SK-N-SH (cell line): ENCODE measurements at regions not wholly inside any gene's neighbourhood (a gene's known extent, or its start where the extent isn't known, plus 50 kb on each side); places are given as distances from the start of the nearest gene placed in this dataset.

Source experiments
- CTCF ChIA-PET: fragments of 300-600, 350-600 bp; formaldehyde crosslinking; extraction: SDS; loops from one replicate; lab custom pipeline; 2021; lab: Yijun Ruan, JAX
- POLR2A ChIA-PET: fragments of 350-600 bp; sonication (Branson Sonifier 250); formaldehyde crosslinking; extraction: SDS; loops from one replicate; lab custom pipeline; 2020; ENCODE audit warnings: antibody characterized with exemption, inconsistent platforms; lab: Yijun Ruan, JAX
- DNase-seq: peaks from one replicate; pipeline ENCODE4 v3.0.0; 2012
- H2AFZ ChIP-seq: fragments of 200-600 bp; sonication (generic); 2 replicates; pipeline ENCODE4 v1.8.1; 2016; ENCODE audit warnings: antibody characterized with exemption, mild to moderate bottlenecking, low read depth
- H3F3A ChIP-seq: fragments of 200-600 bp; sonication (generic); replicated peaks from 2 replicates; pipeline ENCODE3; 2016; ENCODE audit warnings: antibody characterized with exemption, mild to moderate bottlenecking; ENCODE audit not compliant: insufficient read depth
- H3K27ac ChIP-seq, 2 experiments: fragments of 200-500 bp in 1 of 2; fragments of 200-600 bp in 1 of 2; sonication (Bioruptor generic) in 1 of 2; sonication (generic), shearing (Covaris generic) in 1 of 2; 2 replicates each; pipeline versions ENCODE4 v1.5.1 to v1.6.1; 2014 to 2016; ENCODE audit warnings: low read depth in 2 of 2, inconsistent platforms in 1 of 2, low read length in 1 of 2, mild to moderate bottlenecking in 1 of 2, mixed read lengths in 1 of 2
- H3K27me3 ChIP-seq: fragments of 200-600 bp; sonication (generic), shearing (Covaris generic); 2 replicates; pipeline ENCODE4 v1.6.1; 2016; ENCODE audit warnings: mixed run types; ENCODE audit not compliant: insufficient read depth
- H3K36me3 ChIP-seq, 2 experiments: fragments of 200-500 bp in 1 of 2; fragments of 200-600 bp in 1 of 2; sonication (Bioruptor generic) in 1 of 2; sonication (generic) in 1 of 2; replicated peaks in 1 of 2; 2 replicates each; pipeline versions ENCODE3 to v1.5.1; 2014 to 2016; ENCODE audit warnings: low read length in 1 of 2, mild to moderate bottlenecking in 1 of 2; ENCODE audit not compliant: insufficient read depth in 2 of 2, control insufficient read depth in 1 of 2
- H3K4me1 ChIP-seq, 2 experiments: fragments of 200-500 bp in 1 of 2; fragments of 200-600 bp in 1 of 2; sonication (Bioruptor generic) in 1 of 2; sonication (generic), shearing (Covaris generic) in 1 of 2; 2 replicates each; pipeline versions ENCODE4 v1.5.1 to v1.6.1; 2014 to 2016; ENCODE audit warnings: low read depth in 1 of 2, low read length in 1 of 2, mixed run types in 1 of 2; ENCODE audit not compliant: insufficient read depth in 2 of 2, control insufficient read depth in 1 of 2
- H3K4me2 ChIP-seq: fragments of 200-600 bp; sonication (generic), shearing (Covaris generic); 2 replicates; pipeline ENCODE4 v1.6.1; 2017; ENCODE audit warnings: mixed run types
- H3K4me3 ChIP-seq, 2 experiments: fragments of 200-500 bp in 1 of 2; fragments of 200-600 bp in 1 of 2; sonication (Bioruptor generic) in 1 of 2; sonication (generic), shearing (Covaris generic) in 1 of 2; 2 replicates each; pipeline versions ENCODE4 v1.5.1 to v1.8.1; 2014 to 2016; ENCODE audit warnings: low read depth in 2 of 2, inconsistent platforms in 1 of 2, low read length in 1 of 2, mild to moderate bottlenecking in 1 of 2, mixed read lengths in 1 of 2, moderate library complexity in 1 of 2
- H3K79me2 ChIP-seq: fragments of 200-600 bp; sonication (generic); 2 replicates; pipeline ENCODE4 v1.8.1; 2017; ENCODE audit warnings: mild to moderate bottlenecking; ENCODE audit not compliant: insufficient read depth
- H3K9ac ChIP-seq: fragments of 200-600 bp; sonication (generic); 2 replicates; pipeline ENCODE4 v1.6.1; 2017; ENCODE audit warnings: mixed run types
- H3K9me2 ChIP-seq: fragments of 200-600 bp; sonication (generic); 2 replicates; pipeline ENCODE4 v1.6.1; 2017; ENCODE audit warnings: mixed run types
- H3K9me3 ChIP-seq: fragments of 200-600 bp; sonication (generic); 2 replicates; pipeline ENCODE4 v1.6.1; 2017; ENCODE audit warnings: mixed run types, mild to moderate bottlenecking, moderate library complexity
- H4K20me1 ChIP-seq: fragments of 200-600 bp; sonication (generic); 2 replicates; pipeline ENCODE4 v1.6.1; 2017; ENCODE audit warnings: mild to moderate bottlenecking, mixed run types; ENCODE audit not compliant: insufficient read depth
- EP300 ChIP-seq, 2 experiments: IDR thresholded peaks; 2 replicates each; pipeline versions ENCODE4 v1.4.0 to v1.6.1; 2012; ENCODE audit warnings: borderline replicate concordance in 1 of 2, low read depth in 1 of 2, low read length in 1 of 2
- FOSL2 ChIP-seq: IDR thresholded peaks from 2 replicates; pipeline ENCODE4 v1.4.0; 2012; ENCODE audit warnings: low read depth, mild to moderate bottlenecking, moderate library complexity, borderline replicate concordance
- GABPA ChIP-seq: IDR thresholded peaks from 2 replicates; pipeline ENCODE4 v1.4.0; 2012; ENCODE audit warnings: low read depth, mild to moderate bottlenecking
- IRF3 ChIP-seq: fragments of 150-350 bp; IDR thresholded peaks from 2 replicates; pipeline ENCODE4 v1.6.1; 2016; ENCODE audit warnings: mild to moderate bottlenecking, low read depth, low read length
- JUND ChIP-seq: IDR thresholded peaks from 2 replicates; pipeline ENCODE4 v1.4.0; 2012
- MEF2A ChIP-seq: IDR thresholded peaks from 2 replicates; pipeline ENCODE4 v1.4.0; 2012; ENCODE audit warnings: low read depth, borderline replicate concordance
- MXI1 ChIP-seq: IDR thresholded peaks from 2 replicates; pipeline ENCODE4 v1.6.1; 2012; ENCODE audit warnings: mild to moderate bottlenecking, low read depth, low read length, improper control_type of control experiment
- NFIC ChIP-seq: IDR thresholded peaks from 2 replicates; pipeline ENCODE4 v1.4.0; 2012; ENCODE audit warnings: borderline replicate concordance
- NRF1 ChIP-seq: IDR thresholded peaks from 2 replicates; pipeline ENCODE4 v1.6.1; 2012; ENCODE audit warnings: low read depth, mild to moderate bottlenecking, low read length
- POLR2AphosphoS5 ChIP-seq: IDR thresholded peaks from 2 replicates; pipeline ENCODE4 v1.6.1; 2012; ENCODE audit warnings: low read depth, low read length
- RAD21 ChIP-seq: IDR thresholded peaks from 2 replicates; pipeline ENCODE4 v1.6.1; 2012; ENCODE audit warnings: mild to moderate bottlenecking, low read length
- RCOR1 ChIP-seq: fragments of 150-350 bp; IDR thresholded peaks from 2 replicates; pipeline ENCODE4 v1.6.1; 2017; ENCODE audit warnings: antibody characterized with exemption, low read length
- RFX5 ChIP-seq: IDR thresholded peaks from 2 replicates; pipeline ENCODE4 v1.6.1; 2012; ENCODE audit warnings: mild to moderate bottlenecking, improper control_type of control experiment, low read length
- SIN3A ChIP-seq: IDR thresholded peaks from 2 replicates; pipeline ENCODE4 v1.6.1; 2012; ENCODE audit warnings: low read depth, mild to moderate bottlenecking, low read length, moderate library complexity, borderline replicate concordance
- SMC3 ChIP-seq: IDR thresholded peaks from 2 replicates; pipeline ENCODE4 v1.6.1; 2012; ENCODE audit warnings: low read depth, low read length, improper control_type of control experiment
- TAF1 ChIP-seq: IDR thresholded peaks from 2 replicates; pipeline ENCODE4 v1.6.1; 2012; ENCODE audit warnings: low read depth, mild to moderate bottlenecking, low read length, moderate library complexity, borderline replicate concordance
- TCF12 ChIP-seq: IDR thresholded peaks from 2 replicates; pipeline ENCODE4 v1.4.0; 2012
- TEAD4 ChIP-seq: IDR thresholded peaks from 2 replicates; pipeline ENCODE4 v1.4.0; 2012; ENCODE audit warnings: mild to moderate bottlenecking, borderline replicate concordance; ENCODE audit not compliant: insufficient read depth
- ZBTB33 ChIP-seq: IDR thresholded peaks from 2 replicates; pipeline ENCODE4 v1.4.0; 2012; ENCODE audit warnings: low read depth, borderline replicate concordance
- WGBS: methylation state at CpG from one replicate; pipeline ENCODE4 v1.1.6; 2017; ENCODE audit warnings: low lambda C conversion rate; 5-methylcytosine and 5-hydroxymethylcytosine counted together
- TF ChIP-seq, protein P1 (sequence below): IDR thresholded peaks from 2 replicates; pipeline ENCODE4 v1.6.1; 2012; ENCODE audit warnings: mild to moderate bottlenecking, low read depth, low read length, moderate library complexity
- TF ChIP-seq, protein P2 (sequence below): IDR thresholded peaks from 2 replicates; pipeline ENCODE4 v1.4.0; 2012; ENCODE audit warnings: low read depth, borderline replicate concordance

GRCh38 chr1:60678802-60679201, 403.6 kb upstream of the NFIA start:
- no peaks in the 10 kb centered on the region for H4K20me1 ChIP-seq
- no peaks in the 10 kb centered on the region for H3K9me2 ChIP-seq
- no peaks in the 10 kb centered on the region for H3K9me3 ChIP-seq
- TF ChIP-seq TEAD4 (no peak), FOSL2 (no peak), RCOR1 (no peak), RFX5 (no peak), SIN3A (no peak), POLR2AphosphoS5 (no peak), GABPA (no peak), EP300 (IDR thresholded peaks at IDR 0.05; ENCODE audit: borderline replicate concordance in 1 of 2, low read depth in 1 of 2, low read length in 1 of 2) (no peak)
- TF ChIP-seq, protein P1, sequence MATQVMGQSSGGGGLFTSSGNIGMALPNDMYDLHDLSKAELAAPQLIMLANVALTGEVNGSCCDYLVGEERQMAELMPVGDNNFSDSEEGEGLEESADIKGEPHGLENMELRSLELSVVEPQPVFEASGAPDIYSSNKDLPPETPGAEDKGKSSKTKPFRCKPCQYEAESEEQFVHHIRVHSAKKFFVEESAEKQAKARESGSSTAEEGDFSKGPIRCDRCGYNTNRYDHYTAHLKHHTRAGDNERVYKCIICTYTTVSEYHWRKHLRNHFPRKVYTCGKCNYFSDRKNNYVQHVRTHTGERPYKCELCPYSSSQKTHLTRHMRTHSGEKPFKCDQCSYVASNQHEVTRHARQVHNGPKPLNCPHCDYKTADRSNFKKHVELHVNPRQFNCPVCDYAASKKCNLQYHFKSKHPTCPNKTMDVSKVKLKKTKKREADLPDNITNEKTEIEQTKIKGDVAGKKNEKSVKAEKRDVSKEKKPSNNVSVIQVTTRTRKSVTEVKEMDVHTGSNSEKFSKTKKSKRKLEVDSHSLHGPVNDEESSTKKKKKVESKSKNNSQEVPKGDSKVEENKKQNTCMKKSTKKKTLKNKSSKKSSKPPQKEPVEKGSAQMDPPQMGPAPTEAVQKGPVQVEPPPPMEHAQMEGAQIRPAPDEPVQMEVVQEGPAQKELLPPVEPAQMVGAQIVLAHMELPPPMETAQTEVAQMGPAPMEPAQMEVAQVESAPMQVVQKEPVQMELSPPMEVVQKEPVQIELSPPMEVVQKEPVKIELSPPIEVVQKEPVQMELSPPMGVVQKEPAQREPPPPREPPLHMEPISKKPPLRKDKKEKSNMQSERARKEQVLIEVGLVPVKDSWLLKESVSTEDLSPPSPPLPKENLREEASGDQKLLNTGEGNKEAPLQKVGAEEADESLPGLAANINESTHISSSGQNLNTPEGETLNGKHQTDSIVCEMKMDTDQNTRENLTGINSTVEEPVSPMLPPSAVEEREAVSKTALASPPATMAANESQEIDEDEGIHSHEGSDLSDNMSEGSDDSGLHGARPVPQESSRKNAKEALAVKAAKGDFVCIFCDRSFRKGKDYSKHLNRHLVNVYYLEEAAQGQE, result no peak
- TF ChIP-seq, protein P2, sequence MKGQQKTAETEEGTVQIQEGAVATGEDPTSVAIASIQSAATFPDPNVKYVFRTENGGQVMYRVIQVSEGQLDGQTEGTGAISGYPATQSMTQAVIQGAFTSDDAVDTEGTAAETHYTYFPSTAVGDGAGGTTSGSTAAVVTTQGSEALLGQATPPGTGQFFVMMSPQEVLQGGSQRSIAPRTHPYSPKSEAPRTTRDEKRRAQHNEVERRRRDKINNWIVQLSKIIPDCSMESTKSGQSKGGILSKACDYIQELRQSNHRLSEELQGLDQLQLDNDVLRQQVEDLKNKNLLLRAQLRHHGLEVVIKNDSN, result no peak
- H3K36me3 ChIP-seq, result no peaks in the 10 kb centered on the region
- H3K4me1 ChIP-seq, result no peaks in the 10 kb centered on the region; a peak in 1 of 4 replicates
- no peaks in the 10 kb centered on the region for H3F3A ChIP-seq
- 16% methylated on average over 2 of the region's 2 CpGs for WGBS
- H3K9ac ChIP-seq, result no peak overlapping the region
- ChIA-PET CTCF (interaction anchor here (1.6 to 2.7 kb wide), 2 partner anchors 15 to 397 kb away, joined by 5 to 9 read pairs; no protein-coding TSS in a partner anchor), POLR2A (no interaction called here)
- no peaks in the 10 kb centered on the region for H3K27me3 ChIP-seq
- no peak for DNase-seq
- H2AFZ ChIP-seq, result no peak overlapping the region
- H3K4me2 ChIP-seq, result no peak overlapping the region
- H3K79me2 ChIP-seq, result no peaks in the 10 kb centered on the region
- no peak overlapping the region for H3K27ac ChIP-seq
- no peak overlapping the region for H3K4me3 ChIP-seq

- no peak overlapping the region for H3K9ac ChIP-seq
- no peak for DNase-seq
- ChIA-PET POLR2A (no interaction called here), CTCF (interaction anchor here (1.0 to 1.6 kb wide), 2 partner anchors 23 to 397 kb away, joined by 3 to 5 read pairs; no protein-coding TSS in a partner anchor)
- no peaks in the 10 kb centered on the region for H3F3A ChIP-seq
- H3K4me1 ChIP-seq, result no peaks in the 10 kb centered on the region; a peak in 1 of 4 replicates
- H3K9me2 ChIP-seq, result no peaks in the 10 kb centered on the region
- no peaks in the 10 kb centered on the region for H3K27me3 ChIP-seq
- H2AFZ ChIP-seq, result no peak overlapping the region
- no peak overlapping the region for H3K4me3 ChIP-seq
- H3K27ac ChIP-seq, result no peak overlapping the region
- H4K20me1 ChIP-seq, result no peaks in the 10 kb centered on the region
- 28% methylated on average over 3 of the region's 3 CpGs for WGBS
- no peak overlapping the region for H3K4me2 ChIP-seq
- no peaks in the 10 kb centered on the region for H3K9me3 ChIP-seq
- H3K36me3 ChIP-seq, result no peaks in the 10 kb centered on the region
- no peaks in the 10 kb centered on the region for H3K79me2 ChIP-seq
- TF ChIP-seq EP300 (IDR thresholded peaks at IDR 0.05; ENCODE audit: borderline replicate concordance in 1 of 2, low read depth in 1 of 2, low read length in 1 of 2) (no peak), MEF2A (no peak), NRF1 (no peak), RAD21 (no peak), SIN3A (no peak), POLR2AphosphoS5 (no peak), SMC3 (no peak), TEAD4 (no peak), RFX5 (no peak), TAF1 (no peak), TCF12 (no peak), JUND (no peak), NFIC (no peak), ZBTB33 (no peak), MXI1 (no peak), RCOR1 (no peak), IRF3 (no peak)
Observed at GRCh38 chr1:60678391-60678790, 404.0 kb upstream of the NFIA start.
